DND-41 (cell line): ENCODE measurements at regions not wholly inside any gene's neighbourhood (a gene's known extent, or its start where the extent isn't known, plus 50 kb on each side); places are given as distances from the start of the nearest gene placed in this dataset.

Experiments
- ATAC-seq: fragments of 200-7000 bp; cut with Tn5 transposase; 3 replicates; pipeline ENCODE4 v1.9.1; 2021; ENCODE audit warnings: low read depth; ENCODE audit not compliant: insufficient read depth
- DNase-seq: peaks from one replicate; pipeline ENCODE4 v3.0.0-alpha.2; 2020
- H2AFZ ChIP-seq: 2 replicates; pipeline ENCODE4 v1.6.0; 2012; ENCODE audit warnings: low read depth, low read length
- H3K27ac ChIP-seq: 2 replicates; pipeline ENCODE4 v1.5.1; 2012; ENCODE audit warnings: low read length, inconsistent platforms
- H3K27me3 ChIP-seq: fragments of 200-600 bp; sonication (generic); 2 replicates; pipeline ENCODE4 v1.6.0; 2012; ENCODE audit warnings: low read length, mild to moderate bottlenecking, inconsistent platforms; ENCODE audit not compliant: insufficient read depth, poor library complexity
- H3K36me3 ChIP-seq: 2 replicates; pipeline ENCODE4 v1.5.1; 2012; ENCODE audit warnings: low read length, inconsistent platforms; ENCODE audit not compliant: insufficient read depth
- H3K4me1 ChIP-seq: 2 replicates; pipeline ENCODE4 v1.5.1; 2012; ENCODE audit warnings: mild to moderate bottlenecking, low read length; ENCODE audit not compliant: insufficient read depth
- H3K4me2 ChIP-seq: 2 replicates; pipeline ENCODE4 v1.6.0; 2012; ENCODE audit warnings: mild to moderate bottlenecking, moderate library complexity, low read length, inconsistent platforms; ENCODE audit not compliant: insufficient read depth
- H3K4me3 ChIP-seq, 2 experiments: fragments of 200-600 bp in 1 of 2; shearing (Covaris generic) in 1 of 2; 2 replicates each; pipeline ENCODE4 v1.5.1; 2012 to 2016; ENCODE audit warnings: inconsistent platforms in 2 of 2, low read length in 2 of 2, mild to moderate bottlenecking in 2 of 2, low read depth in 1 of 2, moderate library complexity in 1 of 2
- H3K79me2 ChIP-seq: 2 replicates; pipeline ENCODE4 v1.6.0; 2012; ENCODE audit warnings: low read length, inconsistent platforms; ENCODE audit not compliant: insufficient read depth
- H3K9ac ChIP-seq: 2 replicates; pipeline ENCODE4 v1.6.0; 2012; ENCODE audit warnings: low read depth, mild to moderate bottlenecking, inconsistent platforms, low read length, moderate library complexity
- H3K9me3 ChIP-seq: 2 replicates; pipeline ENCODE4 v1.5.1; 2012; ENCODE audit warnings: low read length, moderate library complexity, mild to moderate bottlenecking, inconsistent platforms; ENCODE audit not compliant: insufficient read depth, severe bottlenecking
- H4K20me1 ChIP-seq: 2 replicates; pipeline ENCODE4 v1.6.0; 2012; ENCODE audit warnings: low read length; ENCODE audit not compliant: insufficient read depth
- CTCF ChIP-seq: IDR thresholded peaks from 2 replicates; pipeline ENCODE4 v1.5.1; 2012; ENCODE audit warnings: borderline replicate concordance, low read length, moderate library complexity, mild to moderate bottlenecking; ENCODE audit not compliant: poor library complexity, severe bottlenecking; ENCODE audit errors: extremely low read depth
- EZH2 ChIP-seq: IDR thresholded peaks from 3 replicates; pipeline ENCODE4 v1.6.1; 2012; ENCODE audit warnings: borderline replicate concordance, low read depth, mild to moderate bottlenecking, moderate library complexity, low read length, inconsistent platforms; ENCODE audit not compliant: severe bottlenecking

GRCh38 chr11:123378096-123378495 lies 52.0 kb upstream of the GRAMD1B start:
- no peaks in the 10 kb centered on the region for H3K9me3 ChIP-seq
- no peaks in the 10 kb centered on the region for H4K20me1 ChIP-seq
- H3K4me1 ChIP-seq, result no peaks in the 10 kb centered on the region
- H2AFZ ChIP-seq, result no peak overlapping the region
- no peaks in the 10 kb centered on the region for H3K36me3 ChIP-seq
- no peak overlapping the region for H3K4me3 ChIP-seq
- H3K9ac ChIP-seq, result no peak overlapping the region
- H3K27ac ChIP-seq, result no peak overlapping the region
- TF ChIP-seq CTCF, result no peak
- no peak for TF ChIP-seq EZH2
- peaks cover 45% of the 10 kb centered on the region for H3K27me3 ChIP-seq
- no peak overlapping the region for H3K4me2 ChIP-seq
- DNase-seq (no peak), ATAC-seq (no peak)
- H3K79me2 ChIP-seq, result no peaks in the 10 kb centered on the region

- Histone ChIP-seq H3K9ac (no peak overlapping the region), H3K4me2 (no peak overlapping the region), H4K20me1 (no peaks in the 10 kb centered on the region), H3K4me3 (no peak overlapping the region), H3K79me2 (no peaks in the 10 kb centered on the region), H3K27me3 (peaks cover 37% of the 10 kb centered on the region), H3K27ac (no peak overlapping the region), H3K9me3 (no peaks in the 10 kb centered on the region), H2AFZ (no peak overlapping the region), H3K36me3 (no peaks in the 10 kb centered on the region), H3K4me1 (no peaks in the 10 kb centered on the region)
- ATAC-seq, result no peak
- DNase-seq, result no peak
- TF ChIP-seq EZH2 (no peak), CTCF (no peak)
Measured at GRCh38 chr11:123377355-123377754, 52.7 kb upstream of the GRAMD1B start.

GRCh38 chr11:123375832-123376231 lies 54.2 kb upstream of the GRAMD1B start:
- Histone ChIP-seq H3K4me3 (no peak overlapping the region), H3K9me3 (no peaks in the 10 kb centered on the region), H3K79me2 (no peaks in the 10 kb centered on the region), H3K4me2 (no peak overlapping the region), H3K27me3 (peaks cover 41% of the 10 kb centered on the region), H3K36me3 (no peaks in the 10 kb centered on the region), H3K4me1 (no peaks in the 10 kb centered on the region), H2AFZ (no peak overlapping the region), H3K27ac (no peak overlapping the region), H3K9ac (no peak overlapping the region), H4K20me1 (no peaks in the 10 kb centered on the region)
- ATAC-seq (no peak), DNase-seq (no peak)
- TF ChIP-seq EZH2 (no peak), CTCF (no peak)

GRCh38 chr11:123374622-123374968 lies 55.5 kb upstream of the GRAMD1B start:
- no peak overlapping the region for H3K4me3 ChIP-seq
- no peaks in the 10 kb centered on the region for H4K20me1 ChIP-seq
- TF ChIP-seq EZH2, result no peak
- TF ChIP-seq CTCF, result no peak
- no peak overlapping the region for H2AFZ ChIP-seq
- peaks cover 41% of the 10 kb centered on the region for H3K27me3 ChIP-seq
- DNase-seq (no peak), ATAC-seq (no peak)
- no peaks in the 10 kb centered on the region for H3K4me1 ChIP-seq
- no peaks in the 10 kb centered on the region for H3K36me3 ChIP-seq
- no peak overlapping the region for H3K4me2 ChIP-seq
- H3K9ac ChIP-seq, result no peak overlapping the region
- no peaks in the 10 kb centered on the region for H3K79me2 ChIP-seq
- no peak overlapping the region for H3K27ac ChIP-seq
- no peaks in the 10 kb centered on the region for H3K9me3 ChIP-seq
